ENCODE measurements at regions not wholly inside any gene's neighbourhood (a gene's known extent, or its start where the extent isn't known, plus 50 kb on each side); places are given as distances from the start of the nearest gene placed in this dataset.

DNA sequence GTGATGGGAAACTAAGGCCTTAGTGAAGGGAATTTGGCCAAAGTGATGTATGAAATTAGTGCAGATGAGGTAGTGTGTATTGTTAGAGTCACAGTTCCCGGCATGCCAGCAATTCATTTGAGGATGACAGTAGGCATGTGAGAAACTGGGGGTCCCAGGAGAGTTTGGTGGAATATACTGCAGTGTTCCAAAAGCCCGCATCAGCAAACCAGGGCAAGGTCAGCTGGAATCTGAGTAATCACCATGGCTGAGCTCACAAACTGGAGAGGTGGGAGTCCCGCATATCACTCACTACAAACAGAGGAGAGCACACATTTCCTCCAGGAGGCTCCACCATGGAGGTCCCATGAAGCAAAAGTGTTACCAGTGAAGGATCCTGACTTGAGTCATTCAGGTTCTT is 740.7 kb downstream of the TNS3 start:
- no peak for DNase-seq (ENCODE audit: insufficient read length, low spot score)
- TF ChIP-seq, protein P1, sequence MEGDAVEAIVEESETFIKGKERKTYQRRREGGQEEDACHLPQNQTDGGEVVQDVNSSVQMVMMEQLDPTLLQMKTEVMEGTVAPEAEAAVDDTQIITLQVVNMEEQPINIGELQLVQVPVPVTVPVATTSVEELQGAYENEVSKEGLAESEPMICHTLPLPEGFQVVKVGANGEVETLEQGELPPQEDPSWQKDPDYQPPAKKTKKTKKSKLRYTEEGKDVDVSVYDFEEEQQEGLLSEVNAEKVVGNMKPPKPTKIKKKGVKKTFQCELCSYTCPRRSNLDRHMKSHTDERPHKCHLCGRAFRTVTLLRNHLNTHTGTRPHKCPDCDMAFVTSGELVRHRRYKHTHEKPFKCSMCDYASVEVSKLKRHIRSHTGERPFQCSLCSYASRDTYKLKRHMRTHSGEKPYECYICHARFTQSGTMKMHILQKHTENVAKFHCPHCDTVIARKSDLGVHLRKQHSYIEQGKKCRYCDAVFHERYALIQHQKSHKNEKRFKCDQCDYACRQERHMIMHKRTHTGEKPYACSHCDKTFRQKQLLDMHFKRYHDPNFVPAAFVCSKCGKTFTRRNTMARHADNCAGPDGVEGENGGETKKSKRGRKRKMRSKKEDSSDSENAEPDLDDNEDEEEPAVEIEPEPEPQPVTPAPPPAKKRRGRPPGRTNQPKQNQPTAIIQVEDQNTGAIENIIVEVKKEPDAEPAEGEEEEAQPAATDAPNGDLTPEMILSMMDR (IDR thresholded peaks at IDR 0.05; ENCODE audit: insufficient read depth, missing control alignments), result no peak

DNA sequence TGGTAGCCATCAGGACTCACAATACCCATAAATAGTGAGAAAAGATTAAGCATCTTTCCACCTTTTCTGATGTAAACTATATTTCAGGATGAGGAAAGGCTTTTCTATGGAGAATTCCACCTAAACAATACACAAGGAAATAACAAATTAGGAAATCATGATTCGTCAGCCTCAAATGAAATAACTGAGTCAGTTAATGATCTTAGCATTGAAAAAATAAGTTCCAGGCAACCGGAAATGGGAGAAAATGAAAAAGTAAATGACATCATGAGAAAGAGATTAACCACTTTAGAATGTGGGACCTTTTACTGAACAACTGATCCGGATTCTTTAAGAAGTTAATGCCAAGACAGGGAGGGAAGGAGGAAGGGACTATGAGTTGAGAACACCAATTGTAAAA is 742.3 kb downstream of the TNS3 start:
- TF ChIP-seq, protein P1 (IDR thresholded peaks at IDR 0.05; ENCODE audit: insufficient read depth, missing control alignments), result no peak
- DNase-seq (ENCODE audit: insufficient read length, low spot score), result no peak
- no peak for FAIRE-seq

More for the DNA sequence above, 740.7 kb downstream of the TNS3 start:
- no peak for FAIRE-seq

DNA sequence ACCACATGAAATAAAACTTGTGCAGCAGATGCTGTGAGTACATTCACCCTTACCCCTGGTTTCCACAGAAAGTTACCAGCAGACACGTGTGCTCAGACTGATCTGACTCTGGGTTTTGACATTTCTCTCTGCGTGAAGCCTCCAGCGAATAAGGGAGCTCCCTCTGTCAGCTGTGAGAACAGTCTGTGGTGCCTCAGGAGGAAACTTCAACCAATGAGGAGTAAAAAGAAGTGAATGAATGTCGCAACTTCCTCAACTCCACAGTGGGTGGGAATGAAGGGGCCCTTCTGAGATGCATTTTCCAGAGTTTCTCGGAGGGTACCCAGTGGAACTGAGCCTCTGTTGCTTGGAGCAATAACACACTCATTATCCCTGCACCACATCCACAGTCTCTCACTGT is 743.4 kb downstream of the TNS3 start:
- no peak for FAIRE-seq
- TF ChIP-seq, protein P1 (IDR thresholded peaks at IDR 0.05; ENCODE audit: insufficient read depth, missing control alignments), result no peak
- no peak for DNase-seq (ENCODE audit: insufficient read length, low spot score)

DNA sequence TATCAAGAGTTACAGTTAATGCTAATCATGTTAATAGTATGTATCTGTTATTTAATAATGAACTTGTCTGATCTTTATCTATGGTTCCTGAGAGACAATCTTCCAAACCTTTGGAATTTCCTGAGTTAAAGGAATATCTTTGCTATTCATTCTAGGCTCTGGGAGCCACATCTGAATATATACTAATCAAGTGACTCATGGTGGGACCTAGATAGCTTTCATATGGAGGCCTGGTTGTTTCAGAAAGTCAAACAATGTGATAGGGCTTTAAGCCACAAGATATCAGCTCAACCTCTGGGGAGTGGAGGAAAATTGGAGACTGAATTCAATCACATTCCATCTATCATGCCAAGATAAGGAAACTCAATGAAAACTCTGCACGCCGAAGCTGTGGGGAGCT is 746.4 kb downstream of the TNS3 start:
- TF ChIP-seq, protein P1 (IDR thresholded peaks at IDR 0.05; ENCODE audit: insufficient read depth, missing control alignments), result no peak
- FAIRE-seq (no peak), DNase-seq (ENCODE audit: insufficient read length, low spot score) (no peak)

DNA sequence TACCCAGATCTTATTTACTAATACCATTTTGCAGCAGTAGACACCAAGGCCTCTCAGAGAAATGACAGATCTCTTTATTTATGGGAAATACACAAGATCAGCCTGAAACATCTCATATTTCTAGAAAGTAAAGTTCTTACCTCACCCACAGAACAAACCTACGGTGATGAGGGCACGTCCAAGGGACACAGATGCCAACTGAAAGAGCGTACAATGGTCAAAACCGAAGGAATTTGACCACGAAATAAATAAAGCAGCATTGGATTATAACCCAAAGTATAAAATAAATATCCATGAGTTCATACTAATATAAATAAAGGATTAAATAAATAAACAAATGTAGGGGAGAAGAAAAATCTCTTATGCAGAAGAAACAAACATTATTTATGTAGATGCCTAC is 747.0 kb downstream of the TNS3 start:
- no peak for DNase-seq (ENCODE audit: insufficient read length, low spot score)
- TF ChIP-seq, protein P1 (IDR thresholded peaks at IDR 0.05; ENCODE audit: insufficient read depth, missing control alignments), result no peak
- FAIRE-seq, result no peak

DNA sequence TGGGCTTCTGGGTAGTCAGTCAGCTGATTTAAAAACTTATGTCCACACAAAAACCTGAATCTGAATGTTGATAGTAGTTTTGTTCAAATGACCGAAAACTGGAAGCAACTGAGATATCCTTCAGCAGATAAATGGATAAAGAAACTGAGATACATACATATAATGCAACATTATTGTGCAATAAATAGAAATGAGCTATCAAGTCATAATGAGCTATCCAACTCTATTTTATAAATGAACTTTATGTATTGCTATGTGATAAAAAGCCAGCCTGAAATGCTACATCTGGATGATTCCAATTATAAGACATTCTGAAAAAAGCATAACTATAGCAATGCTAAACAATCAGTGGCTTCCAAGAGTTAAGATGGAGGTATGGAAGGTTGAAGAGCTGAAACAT is 748.7 kb downstream of the TNS3 start:
- TF ChIP-seq, protein P1 (IDR thresholded peaks at IDR 0.05; ENCODE audit: insufficient read depth, missing control alignments), result no peak
- no peak for FAIRE-seq

DNA sequence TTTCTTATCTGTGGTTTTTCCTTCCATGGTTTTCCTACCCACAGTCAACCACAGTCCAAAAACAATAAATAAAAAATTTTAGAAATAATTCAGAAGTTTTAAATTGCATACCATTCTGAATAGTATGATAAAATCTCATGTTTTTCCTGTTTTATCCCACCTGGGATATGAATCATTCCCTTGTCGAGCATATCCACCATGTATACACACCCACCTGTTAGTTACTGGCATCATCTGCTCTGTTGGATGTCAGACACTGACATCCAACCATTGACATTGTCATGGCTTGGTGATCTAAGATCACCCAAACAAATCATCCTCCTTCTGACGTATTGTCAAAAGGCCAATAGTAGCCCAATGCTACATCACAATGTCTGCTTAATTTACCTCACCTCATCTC is 749.8 kb downstream of the TNS3 start:
- DNase-seq (ENCODE audit: insufficient read length, low spot score), result no peak
- FAIRE-seq, result no peak
- TF ChIP-seq, protein P1 (IDR thresholded peaks at IDR 0.05; ENCODE audit: insufficient read depth, missing control alignments), result no peak

More for the DNA sequence above, 748.7 kb downstream of the TNS3 start:
- no peak for DNase-seq (ENCODE audit: insufficient read length, low spot score)
